Peyer's patch (tissue), 4 donors: ENCODE measurements at regions not wholly inside any gene's neighbourhood (a gene's known extent, or its start where the extent isn't known, plus 50 kb on each side); places are given as distances from the start of the nearest gene placed in this dataset.

Experiments
- CTCF ChIP-seq, 6 experiments: fragments of 450-650 bp in 4 of 6; fragments of 200-600 bp in 2 of 6; sonication (generic) in 1 of 6; IDR thresholded peaks; one replicate each; pipeline ENCODE4 v1.5.1; 2017 to 2019; ENCODE audit warnings: antibody characterized with exemption in 6 of 6, mild to moderate bottlenecking in 3 of 6, moderate library complexity in 1 of 6
- POLR2A ChIP-seq, 2 donors: fragments of 450-650 bp; IDR thresholded peaks; one replicate each; pipeline ENCODE4 v1.5.1; 2017; ENCODE audit warnings: antibody characterized with exemption in 2 of 2, mild to moderate bottlenecking in 2 of 2, moderate library complexity in 2 of 2

GRCh38 chr4:43693876-43694275 is 754.7 kb downstream of the KCTD8 start:
- TF ChIP-seq CTCF (IDR thresholded peaks at IDR 0.05) (no peak), POLR2A (IDR thresholded peaks at IDR 0.05) (no peak)
